HG03432 (cell line): ENCODE measurements at regions not wholly inside any gene's neighbourhood (a gene's known extent, or its start where the extent isn't known, plus 50 kb on each side); places are given as distances from the start of the nearest gene placed in this dataset.

Experiments
- ATAC-seq: cut with Tn5 transposase; IDR thresholded peaks from one replicate; pipeline ENCODE4 v1.9.1; 2021; ENCODE audit warnings: mild to moderate bottlenecking, moderate library complexity; ENCODE audit not compliant: unreplicated experiment

- ATAC-seq = no peak
Observed at GRCh38 chr4:177105536-177105935, 204.1 kb upstream of the NEIL3 start.

- no peak for ATAC-seq
Observed at GRCh38 chr4:177107288-177107921, 202.3 kb upstream of the NEIL3 start.

- no peak for ATAC-seq
Observed at GRCh38 chr4:177108708-177109107, 201.0 kb upstream of the NEIL3 start.

- no peak for ATAC-seq
Observed at GRCh38 chr4:177109769-177110168, 199.9 kb upstream of the NEIL3 start.

- no peak for ATAC-seq
Observed at GRCh38 chr4:177116161-177116560, 193.5 kb upstream of the NEIL3 start.

GRCh38 chr4:177117256-177117655 lies 192.4 kb upstream of the NEIL3 start:
- no peak for ATAC-seq

GRCh38 chr4:177118596-177118995 lies 191.1 kb upstream of the NEIL3 start:
- ATAC-seq = no peak

GRCh38 chr4:177119021-177119471 lies 190.6 kb upstream of the NEIL3 start:
- ATAC-seq = no peak

- ATAC-seq = no peak
Observed at GRCh38 chr4:177119691-177120090, 190.0 kb upstream of the NEIL3 start.

- no peak for ATAC-seq
Observed at GRCh38 chr4:177123811-177124210, 185.9 kb upstream of the NEIL3 start.

- no peak for ATAC-seq
Observed at GRCh38 chr4:177124349-177125064, 185.2 kb upstream of the NEIL3 start.

GRCh38 chr4:177125656-177126055 lies 184.0 kb upstream of the NEIL3 start:
- ATAC-seq = no peak

- no peak for ATAC-seq
Observed at GRCh38 chr4:177127658-177128057, 182.0 kb upstream of the NEIL3 start.

- no peak for ATAC-seq
Observed at GRCh38 chr4:177128306-177128705, 181.4 kb upstream of the NEIL3 start.

GRCh38 chr4:177131736-177132135 lies 177.9 kb upstream of the NEIL3 start:
- no peak for ATAC-seq

- ATAC-seq = no peak
Observed at GRCh38 chr4:177147668-177148067, 162.0 kb upstream of the NEIL3 start.

- no peak for ATAC-seq
Observed at GRCh38 chr4:177155454-177155853, 154.2 kb upstream of the NEIL3 start.

- ATAC-seq = no peak
Observed at GRCh38 chr4:177159600-177159999, 150.1 kb upstream of the NEIL3 start.

GRCh38 chr4:177161781-177162180 lies 147.9 kb upstream of the NEIL3 start:
- no peak for ATAC-seq

GRCh38 chr4:177163532-177163931 lies 146.1 kb upstream of the NEIL3 start:
- ATAC-seq = no peak

- no peak for ATAC-seq
Observed at GRCh38 chr4:177171588-177171987, 138.1 kb upstream of the NEIL3 start.

- ATAC-seq = no peak
Observed at GRCh38 chr4:177175473-177175872, 134.2 kb upstream of the NEIL3 start.
